Lung microvascular endothelial cell (primary cell): ENCODE measurements at regions not wholly inside any gene's neighbourhood (a gene's known extent, or its start where the extent isn't known, plus 50 kb on each side); places are given as distances from the start of the nearest gene placed in this dataset.
"Not testable (repeated sequence)": the region's sequence is repeated elsewhere in the genome, so short reads cannot be mapped to it uniquely, and the experiment has no call there.

Experiments
- DNase-seq, 2 donors: peaks; one replicate each; pipeline versions ENCODE4 v3.0.0 to v3.0.0-alpha.2; 2010; ENCODE audit warnings: low read depth in 2 of 2

GRCh38 chr7:112937651-112938415 lies 147.6 kb upstream of the TMEM168 start:
- no peak for DNase-seq

- DNase-seq = no peak
Measured at GRCh38 chr7:112933598-112933997, 143.4 kb upstream of the TMEM168 start.

GRCh38 chr7:112930787-112931186 lies 140.6 kb upstream of the TMEM168 start:
- DNase-seq = no peak

GRCh38 chr7:112929421-112929820 lies 139.2 kb upstream of the TMEM168 start:
- no peak for DNase-seq

- DNase-seq = no peak
Measured at GRCh38 chr7:112926018-112926417, 135.8 kb upstream of the TMEM168 start.

- not testable (repeated sequence) for DNase-seq
Measured at GRCh38 chr7:112922546-112922945, 132.4 kb upstream of the TMEM168 start.

GRCh38 chr7:112916431-112916830 lies 126.2 kb upstream of the TMEM168 start:
- DNase-seq = not testable (repeated sequence)

GRCh38 chr7:112908086-112908485 lies 117.9 kb upstream of the TMEM168 start:
- no peak for DNase-seq

- no peak for DNase-seq
Measured at GRCh38 chr7:112907658-112908057, 117.5 kb upstream of the TMEM168 start.

- DNase-seq = no peak
Measured at GRCh38 chr7:112905950-112906349, 115.8 kb upstream of the TMEM168 start.

- DNase-seq = no peak
Measured at GRCh38 chr7:112905413-112905812, 115.2 kb upstream of the TMEM168 start.

GRCh38 chr7:112898432-112899290 lies 108.5 kb upstream of the TMEM168 start:
- peak; percentile 71 to 77 for DNase-seq

- DNase-seq = no peak
Measured at GRCh38 chr7:112897839-112898431, 107.7 kb upstream of the TMEM168 start.

GRCh38 chr7:112896026-112896601 lies 105.9 kb upstream of the TMEM168 start:
- no peak for DNase-seq

- peak in 1 of 2 donors; percentile 27 for DNase-seq
Measured at GRCh38 chr7:112892263-112892662, 102.1 kb upstream of the TMEM168 start.

- DNase-seq = no peak
Measured at GRCh38 chr7:112891698-112892097, 101.5 kb upstream of the TMEM168 start.

- DNase-seq = no peak
Measured at GRCh38 chr7:112889834-112890438, 99.7 kb upstream of the TMEM168 start.

- DNase-seq = no peak
Measured at GRCh38 chr7:112889268-112889667, 99.1 kb upstream of the TMEM168 start.

GRCh38 chr7:112888781-112889180 lies 98.6 kb upstream of the TMEM168 start:
- DNase-seq = no peak

GRCh38 chr7:112887976-112888375 lies 97.8 kb upstream of the TMEM168 start:
- no peak for DNase-seq

GRCh38 chr7:112887337-112887736 lies 97.1 kb upstream of the TMEM168 start:
- no peak for DNase-seq
